ENCODE measurements at regions not wholly inside any gene's neighbourhood (a gene's known extent, or its start where the extent isn't known, plus 50 kb on each side); places are given as distances from the start of the nearest gene placed in this dataset.

GRCh38 chr15:53434174-53434678, 325.2 kb downstream of the WDR72 start:
- intact Hi-C loops (cut with DNase I): no loop called here
- DNase-seq (ENCODE audit: extremely low spot score in 2 of 2): no peak
- Histone ChIP-seq H3K4me1 (no peaks in the 10 kb centered on the region), H3K27ac (no peak overlapping the region), H3K4me3 (no peak overlapping the region), H3K36me3 (no peaks in the 10 kb centered on the region), H3K27me3 (no peaks in the 10 kb centered on the region), H3K9me3 (no peaks in the 10 kb centered on the region)
- TF ChIP-seq POLR2A (IDR thresholded peaks at IDR 0.05): no peak
- no peak for TF ChIP-seq CTCF (IDR thresholded peaks at IDR 0.05)
- no peak for TF ChIP-seq POLR2AphosphoS5 (IDR thresholded peaks at IDR 0.05; ENCODE audit: insufficient read depth in 1 of 2, low read depth in 1 of 2)

GRCh38 chr15:53416219-53416940, 343.1 kb downstream of the WDR72 start:
- intact Hi-C loops (cut with DNase I): loop anchor here (10.0 kb wide), 1 partner anchor 48 kb away; no protein-coding TSS in a partner anchor

GRCh38 chr15:53414167-53414566, 345.3 kb downstream of the WDR72 start:
- H3K27ac ChIP-seq: no peak overlapping the region
- H3K27me3 ChIP-seq: no peaks in the 10 kb centered on the region
- H3K9me3 ChIP-seq: no peaks in the 10 kb centered on the region
- no peak overlapping the region for H3K4me3 ChIP-seq
- no peaks in the 10 kb centered on the region for H3K4me1 ChIP-seq
- DNase-seq (ENCODE audit: extremely low spot score in 2 of 2): no peak
- TF ChIP-seq POLR2A (IDR thresholded peaks at IDR 0.05) (no peak), POLR2AphosphoS5 (IDR thresholded peaks at IDR 0.05; ENCODE audit: insufficient read depth in 1 of 2, low read depth in 1 of 2) (no peak), CTCF (IDR thresholded peaks at IDR 0.05) (no peak)
- intact Hi-C loops (cut with DNase I): loop anchor here (10.0 kb wide), 1 partner anchor 51 kb away; no protein-coding TSS in a partner anchor
- H3K36me3 ChIP-seq: no peaks in the 10 kb centered on the region

More at GRCh38 chr15:53416219-53416940, 343.1 kb downstream of the WDR72 start:
- Histone ChIP-seq H3K4me1 (no peaks in the 10 kb centered on the region), H3K36me3 (no peaks in the 10 kb centered on the region), H3K9me3 (no peaks in the 10 kb centered on the region), H3K27me3 (no peaks in the 10 kb centered on the region), H3K27ac (no peak overlapping the region), H3K4me3 (no peak overlapping the region)
- DNase-seq (ENCODE audit: extremely low spot score in 2 of 2): no peak
- TF ChIP-seq CTCF (IDR thresholded peaks at IDR 0.05) (no peak), POLR2A (IDR thresholded peaks at IDR 0.05) (no peak), POLR2AphosphoS5 (IDR thresholded peaks at IDR 0.05; ENCODE audit: insufficient read depth in 1 of 2, low read depth in 1 of 2) (no peak)

GRCh38 chr15:53412542-53412941, 346.9 kb downstream of the WDR72 start:
- no peaks in the 10 kb centered on the region for H3K9me3 ChIP-seq
- H3K4me3 ChIP-seq: no peak overlapping the region
- H3K27me3 ChIP-seq: no peaks in the 10 kb centered on the region
- H3K4me1 ChIP-seq: no peaks in the 10 kb centered on the region
- H3K36me3 ChIP-seq: no peaks in the 10 kb centered on the region
- TF ChIP-seq CTCF (IDR thresholded peaks at IDR 0.05) (no peak), POLR2AphosphoS5 (IDR thresholded peaks at IDR 0.05; ENCODE audit: insufficient read depth in 1 of 2, low read depth in 1 of 2) (no peak), POLR2A (IDR thresholded peaks at IDR 0.05) (no peak)
- intact Hi-C loops (cut with DNase I): loop anchor here (10.0 kb wide), 1 partner anchor 52 kb away; no protein-coding TSS in a partner anchor
- H3K27ac ChIP-seq: no peak overlapping the region
- no peak for DNase-seq (ENCODE audit: extremely low spot score in 2 of 2)

GRCh38 chr15:53404930-53405493, 354.5 kb downstream of the WDR72 start:
- Histone ChIP-seq H3K36me3 (no peaks in the 10 kb centered on the region), H3K27me3 (no peaks in the 10 kb centered on the region), H3K4me3 (no peak overlapping the region), H3K4me1 (no peaks in the 10 kb centered on the region), H3K27ac (no peak overlapping the region), H3K9me3 (no peaks in the 10 kb centered on the region)
- TF ChIP-seq POLR2AphosphoS5 (IDR thresholded peaks at IDR 0.05; ENCODE audit: insufficient read depth in 1 of 2, low read depth in 1 of 2) (no peak), POLR2A (IDR thresholded peaks at IDR 0.05) (no peak), CTCF (IDR thresholded peaks at IDR 0.05) (no peak)
- intact Hi-C loops (cut with DNase I): no loop called here
- DNase-seq (ENCODE audit: extremely low spot score in 2 of 2): no peak

Measured in vagina (tissue), 2 donors.